ENCODE measurements at regions not wholly inside any gene's neighbourhood (a gene's known extent, or its start where the extent isn't known, plus 50 kb on each side); places are given as distances from the start of the nearest gene placed in this dataset.

DNA sequence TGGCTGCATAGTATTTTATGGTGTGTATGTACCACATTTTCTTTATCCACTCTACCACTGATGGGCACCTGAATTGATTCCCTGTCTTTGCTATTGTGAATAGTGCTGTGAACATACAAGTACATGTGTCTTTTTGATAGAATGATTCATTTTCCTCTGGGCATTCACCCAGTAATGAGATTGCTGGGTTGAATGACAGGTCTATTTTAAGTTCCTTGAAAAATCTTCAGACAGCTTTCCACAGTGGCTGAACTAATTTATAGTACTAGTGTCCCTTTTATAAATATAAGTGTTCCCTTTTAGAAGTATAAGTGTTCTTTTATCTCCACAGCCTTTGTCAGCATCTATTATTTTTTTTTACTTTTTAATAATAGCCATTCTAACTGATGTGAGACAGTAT lies 303.9 kb upstream of the EPHA4 start:
- Histone ChIP-seq H3K27me3 (ENCODE audit: insufficient read depth, low read depth) (no peaks in the 10 kb centered on the region), H3K27ac (no peak overlapping the region), H3K9ac (no peak overlapping the region), H2AFZ (ENCODE audit: low read depth) (no peak overlapping the region), H3K4me1 (ENCODE audit: low read depth, poor library complexity, severe bottlenecking) (no peaks in the 10 kb centered on the region), H3K4me3 (IDR thresholded peaks at IDR 0.05; ENCODE audit: insufficient read depth, low read depth, low read length) (no peak overlapping the region), H4K20me1 (ENCODE audit: insufficient read depth) (no peaks in the 10 kb centered on the region), H3K36me3 (ENCODE audit: insufficient read depth) (no peaks in the 10 kb centered on the region), H3K4me2 (no peak overlapping the region), H3K79me2 (ENCODE audit: insufficient read depth, low read depth) (no peaks in the 10 kb centered on the region)
- TF ChIP-seq CTCF (conservative IDR thresholded peaks at IDR 0.05; ENCODE audit: low read depth, low read length): no peak

DNA sequence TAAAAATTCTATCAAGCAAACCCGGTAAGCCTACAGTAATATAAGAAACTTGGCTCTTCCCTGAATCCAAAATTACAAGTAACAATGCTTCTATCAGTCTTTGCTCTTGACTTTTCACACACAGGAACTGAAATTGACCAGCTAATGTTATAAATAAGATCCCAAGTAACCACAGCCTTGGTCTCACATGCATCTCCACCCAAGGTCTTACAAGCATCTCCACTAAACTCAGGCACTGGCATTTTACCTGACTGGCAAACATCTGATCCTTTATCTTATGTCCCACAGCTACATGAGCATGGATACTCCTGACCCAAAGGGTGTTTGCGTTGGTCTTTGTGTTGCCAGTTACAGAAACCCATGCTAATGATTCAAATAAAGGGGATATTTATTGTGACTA lies 302.3 kb upstream of the EPHA4 start:
- no peak for TF ChIP-seq CTCF (conservative IDR thresholded peaks at IDR 0.05; ENCODE audit: low read depth, low read length)
- no peaks in the 10 kb centered on the region for H3K79me2 ChIP-seq (ENCODE audit: insufficient read depth, low read depth)
- no peak overlapping the region for H2AFZ ChIP-seq (ENCODE audit: low read depth)
- H3K9ac ChIP-seq: no peak overlapping the region
- H3K36me3 ChIP-seq (ENCODE audit: insufficient read depth): no peaks in the 10 kb centered on the region
- no peak overlapping the region for H3K4me3 ChIP-seq (IDR thresholded peaks at IDR 0.05; ENCODE audit: insufficient read depth, low read depth, low read length)
- H4K20me1 ChIP-seq (ENCODE audit: insufficient read depth): no peaks in the 10 kb centered on the region
- no peak overlapping the region for H3K4me2 ChIP-seq
- no peak overlapping the region for H3K27ac ChIP-seq
- no peaks in the 10 kb centered on the region for H3K27me3 ChIP-seq (ENCODE audit: insufficient read depth, low read depth)
- H3K4me1 ChIP-seq (ENCODE audit: low read depth, poor library complexity, severe bottlenecking): no peaks in the 10 kb centered on the region

DNA sequence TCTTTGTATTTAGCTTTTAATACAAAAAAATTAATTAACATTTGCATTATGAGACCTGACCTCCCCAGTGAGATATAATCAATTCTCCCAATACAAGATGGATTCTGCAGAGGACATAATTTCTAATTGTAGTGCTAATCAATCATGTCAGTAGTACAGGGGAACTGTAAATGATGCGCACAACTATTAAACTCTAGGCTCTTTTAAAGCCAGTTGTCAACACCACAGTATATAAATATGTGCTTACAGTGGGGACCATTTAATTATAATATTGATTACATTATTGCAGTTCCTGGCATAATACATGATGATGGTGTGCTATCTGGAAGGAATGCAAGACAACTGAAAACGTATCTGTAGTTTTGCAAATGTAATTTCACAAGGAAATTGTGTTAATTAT lies 285.6 kb upstream of the EPHA4 start:
- Histone ChIP-seq H3K36me3 (ENCODE audit: insufficient read depth) (no peaks in the 10 kb centered on the region), H4K20me1 (ENCODE audit: insufficient read depth) (no peaks in the 10 kb centered on the region), H3K79me2 (ENCODE audit: insufficient read depth, low read depth) (no peaks in the 10 kb centered on the region), H3K27me3 (ENCODE audit: insufficient read depth, low read depth) (no peaks in the 10 kb centered on the region), H3K4me2 (no peak overlapping the region), H3K4me1 (ENCODE audit: low read depth, poor library complexity, severe bottlenecking) (no peaks in the 10 kb centered on the region), H3K27ac (no peak overlapping the region), H3K9ac (no peak overlapping the region), H2AFZ (ENCODE audit: low read depth) (no peak overlapping the region), H3K4me3 (IDR thresholded peaks at IDR 0.05; ENCODE audit: insufficient read depth, low read depth, low read length) (no peak overlapping the region)
- TF ChIP-seq CTCF (conservative IDR thresholded peaks at IDR 0.05; ENCODE audit: low read depth, low read length): no peak

DNA sequence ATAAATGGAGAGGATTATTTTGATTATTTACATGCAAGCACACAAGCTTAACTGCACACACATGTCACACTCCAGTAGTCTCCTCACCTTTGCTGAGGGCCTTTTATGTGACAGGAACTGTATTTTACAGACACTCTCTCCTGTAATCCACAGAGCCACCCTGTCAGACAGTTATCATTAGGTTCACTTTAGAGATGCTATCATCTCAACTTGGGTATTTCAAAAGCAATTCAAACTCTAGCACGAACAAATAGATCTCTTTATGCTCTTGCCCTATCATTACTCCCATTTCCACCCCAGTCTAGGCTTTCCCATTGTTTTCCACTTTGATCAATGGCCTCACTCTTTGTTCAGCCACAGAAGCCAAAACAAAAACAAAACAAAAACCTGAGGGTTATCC lies 281.2 kb upstream of the EPHA4 start:
- Histone ChIP-seq H2AFZ (ENCODE audit: low read depth) (no peak overlapping the region), H3K9ac (no peak overlapping the region), H3K4me1 (ENCODE audit: low read depth, poor library complexity, severe bottlenecking) (no peaks in the 10 kb centered on the region), H3K4me2 (no peak overlapping the region), H3K27me3 (ENCODE audit: insufficient read depth, low read depth) (no peaks in the 10 kb centered on the region), H4K20me1 (ENCODE audit: insufficient read depth) (no peaks in the 10 kb centered on the region), H3K36me3 (ENCODE audit: insufficient read depth) (no peaks in the 10 kb centered on the region), H3K4me3 (IDR thresholded peaks at IDR 0.05; ENCODE audit: insufficient read depth, low read depth, low read length) (no peak overlapping the region), H3K27ac (no peak overlapping the region), H3K79me2 (ENCODE audit: insufficient read depth, low read depth) (no peaks in the 10 kb centered on the region)
- no peak for TF ChIP-seq CTCF (conservative IDR thresholded peaks at IDR 0.05; ENCODE audit: low read depth, low read length)

All from KMS-11 (cell line).